ENCODE measurements at regions not wholly inside any gene's neighbourhood (a gene's known extent, or its start where the extent isn't known, plus 50 kb on each side); places are given as distances from the start of the nearest gene placed in this dataset.
"Not testable (repeated sequence)": the region's sequence is repeated elsewhere in the genome, so short reads cannot be mapped to it uniquely, and the experiment has no call there.

GRCh38 chr12:59344224-59344623 lies 251.6 kb upstream of the SLC16A7 start:
- Histone ChIP-seq H3K27me3 (ENCODE audit: control insufficient read depth, insufficient read depth, low read length) (no peaks in the 10 kb centered on the region), H2AFZ (ENCODE audit: low read length) (no peak overlapping the region), H3K4me2 (ENCODE audit: extremely low read depth, insufficient read depth, low read length) (no peak overlapping the region), H4K20me1 (ENCODE audit: control insufficient read depth, extremely low read depth, insufficient read depth, low read length) (no peaks in the 10 kb centered on the region), H3K4me3 (replicated peaks in 1 of 4; ENCODE audit: control extremely low read depth in 1 of 4, insufficient read depth in 1 of 4, low read depth in 3 of 4, low read length in 4 of 4) (no peak overlapping the region), H3K9ac (ENCODE audit: insufficient read depth, low read length) (no peak overlapping the region), H3K79me2 (ENCODE audit: control insufficient read depth, insufficient read depth, low read length) (no peaks in the 10 kb centered on the region), H3K9me3 (ENCODE audit: control insufficient read depth, insufficient read depth, low read depth, low read length) (no peaks in the 10 kb centered on the region), H3K27ac (ENCODE audit: insufficient read depth, low read length) (no peak overlapping the region), H3K36me3 (ENCODE audit: control insufficient read depth, insufficient read depth, low read length) (no peaks in the 10 kb centered on the region), H3K4me1 (ENCODE audit: control insufficient read depth, extremely low read depth, insufficient read depth, low read length) (no peaks in the 10 kb centered on the region)
- TF ChIP-seq EZH2 (IDR thresholded peaks at IDR 0.05; ENCODE audit: low read length, missing control alignments) (no peak), CTCF (conservative IDR thresholded peaks at IDR 0.05 in 1 of 2, IDR thresholded peaks at IDR 0.05 in 1 of 2; ENCODE audit: low read depth in 1 of 2, low read length in 2 of 2) (no peak)
- DNase-seq (ENCODE audit: low read depth in 2 of 2) = no peak

- Histone ChIP-seq H3K4me3 (replicated peaks in 1 of 4; ENCODE audit: control extremely low read depth in 1 of 4, insufficient read depth in 1 of 4, low read depth in 3 of 4, low read length in 4 of 4) (no peak overlapping the region), H2AFZ (ENCODE audit: low read length) (no peak overlapping the region), H3K4me2 (ENCODE audit: extremely low read depth, insufficient read depth, low read length) (no peak overlapping the region), H3K27ac (ENCODE audit: insufficient read depth, low read length) (no peak overlapping the region), H3K4me1 (ENCODE audit: control insufficient read depth, extremely low read depth, insufficient read depth, low read length) (no peaks in the 10 kb centered on the region), H3K36me3 (ENCODE audit: control insufficient read depth, insufficient read depth, low read length) (no peaks in the 10 kb centered on the region), H3K9me3 (ENCODE audit: control insufficient read depth, insufficient read depth, low read depth, low read length) (no peaks in the 10 kb centered on the region), H3K27me3 (ENCODE audit: control insufficient read depth, insufficient read depth, low read length) (no peaks in the 10 kb centered on the region), H3K79me2 (ENCODE audit: control insufficient read depth, insufficient read depth, low read length) (no peaks in the 10 kb centered on the region), H3K9ac (ENCODE audit: insufficient read depth, low read length) (no peak overlapping the region), H4K20me1 (ENCODE audit: control insufficient read depth, extremely low read depth, insufficient read depth, low read length) (no peaks in the 10 kb centered on the region)
- TF ChIP-seq EZH2 (IDR thresholded peaks at IDR 0.05; ENCODE audit: low read length, missing control alignments) (no peak), CTCF (conservative IDR thresholded peaks at IDR 0.05 in 1 of 2, IDR thresholded peaks at IDR 0.05 in 1 of 2; ENCODE audit: low read depth in 1 of 2, low read length in 2 of 2) (no peak)
- no peak for DNase-seq (ENCODE audit: low read depth in 2 of 2)
Measured at GRCh38 chr12:59329462-59329861, 266.4 kb upstream of the SLC16A7 start.

- H3K4me2 ChIP-seq (ENCODE audit: extremely low read depth, insufficient read depth, low read length); H3K79me2 ChIP-seq (ENCODE audit: control insufficient read depth, insufficient read depth, low read length); H3K27ac ChIP-seq (ENCODE audit: insufficient read depth, low read length); H2AFZ ChIP-seq (ENCODE audit: low read length); H3K4me3 ChIP-seq (replicated peaks in 1 of 4; ENCODE audit: control extremely low read depth in 1 of 4, insufficient read depth in 1 of 4, low read depth in 3 of 4, low read length in 4 of 4); H3K36me3 ChIP-seq (ENCODE audit: control insufficient read depth, insufficient read depth, low read length); H3K9me3 ChIP-seq (ENCODE audit: control insufficient read depth, insufficient read depth, low read depth, low read length); DNase-seq (ENCODE audit: low read depth in 2 of 2); H3K9ac ChIP-seq (ENCODE audit: insufficient read depth, low read length); H3K4me1 ChIP-seq (ENCODE audit: control insufficient read depth, extremely low read depth, insufficient read depth, low read length); H4K20me1 ChIP-seq (ENCODE audit: control insufficient read depth, extremely low read depth, insufficient read depth, low read length); H3K27me3 ChIP-seq (ENCODE audit: control insufficient read depth, insufficient read depth, low read length): not testable (repeated sequence)
Measured at GRCh38 chr12:59328395-59329075, 267.3 kb upstream of the SLC16A7 start.

- H3K36me3 ChIP-seq (ENCODE audit: control insufficient read depth, insufficient read depth, low read length); H2AFZ ChIP-seq (ENCODE audit: low read length); H3K9ac ChIP-seq (ENCODE audit: insufficient read depth, low read length); H3K4me2 ChIP-seq (ENCODE audit: extremely low read depth, insufficient read depth, low read length); H3K4me1 ChIP-seq (ENCODE audit: control insufficient read depth, extremely low read depth, insufficient read depth, low read length); H3K27ac ChIP-seq (ENCODE audit: insufficient read depth, low read length); H3K79me2 ChIP-seq (ENCODE audit: control insufficient read depth, insufficient read depth, low read length); H3K9me3 ChIP-seq (ENCODE audit: control insufficient read depth, insufficient read depth, low read depth, low read length); H3K4me3 ChIP-seq (replicated peaks in 1 of 4; ENCODE audit: control extremely low read depth in 1 of 4, insufficient read depth in 1 of 4, low read depth in 3 of 4, low read length in 4 of 4); H4K20me1 ChIP-seq (ENCODE audit: control insufficient read depth, extremely low read depth, insufficient read depth, low read length); DNase-seq (ENCODE audit: low read depth in 2 of 2); H3K27me3 ChIP-seq (ENCODE audit: control insufficient read depth, insufficient read depth, low read length): not testable (repeated sequence)
Measured at GRCh38 chr12:59326457-59326856, 269.4 kb upstream of the SLC16A7 start.
